ENCODE measurements at regions not wholly inside any gene's neighbourhood (a gene's known extent, or its start where the extent isn't known, plus 50 kb on each side); places are given as distances from the start of the nearest gene placed in this dataset.

DNA sequence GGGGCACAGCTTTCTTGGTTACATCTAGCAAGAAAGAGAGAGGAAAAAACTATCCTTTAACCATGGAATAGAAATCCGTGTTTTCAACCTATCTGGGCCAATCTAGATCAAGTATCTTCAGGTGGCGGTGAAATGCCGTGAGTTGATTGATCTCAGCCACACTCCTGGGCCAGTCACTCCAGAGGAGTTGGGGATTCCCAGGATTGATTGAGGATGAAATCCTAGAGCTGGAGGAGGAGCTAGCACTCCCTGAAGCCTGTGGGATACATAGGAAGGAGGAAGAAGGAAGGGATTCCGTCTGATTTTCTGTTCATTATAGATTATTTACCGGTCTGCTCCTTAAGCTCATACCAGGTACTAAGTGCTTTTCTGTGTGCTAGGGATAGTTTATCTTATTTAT is 106.3 kb upstream of the ARID2 start:
- TF ChIP-seq POLR2A (IDR thresholded peaks at IDR 0.05; ENCODE audit: low read length) (no peak), GATA1 (IDR thresholded peaks at IDR 0.05; ENCODE audit: low read depth, low read length) (no peak)

Data from erythroblast (primary cell).